NCI-H1417 treated with DMSO at 0.1 percent for 48 hours (cell line): ENCODE measurements at regions not wholly inside any gene's neighbourhood (a gene's known extent, or its start where the extent isn't known, plus 50 kb on each side); places are given as distances from the start of the nearest gene placed in this dataset.
"Not testable (repeated sequence)": the region's sequence is repeated elsewhere in the genome, so short reads cannot be mapped to it uniquely, and the experiment has no call there.

ENCODE experiments used
- DNase-seq: peaks from one replicate; lab custom pipeline; 2025; lab: John Stamatoyannopoulos, UW

DNA sequence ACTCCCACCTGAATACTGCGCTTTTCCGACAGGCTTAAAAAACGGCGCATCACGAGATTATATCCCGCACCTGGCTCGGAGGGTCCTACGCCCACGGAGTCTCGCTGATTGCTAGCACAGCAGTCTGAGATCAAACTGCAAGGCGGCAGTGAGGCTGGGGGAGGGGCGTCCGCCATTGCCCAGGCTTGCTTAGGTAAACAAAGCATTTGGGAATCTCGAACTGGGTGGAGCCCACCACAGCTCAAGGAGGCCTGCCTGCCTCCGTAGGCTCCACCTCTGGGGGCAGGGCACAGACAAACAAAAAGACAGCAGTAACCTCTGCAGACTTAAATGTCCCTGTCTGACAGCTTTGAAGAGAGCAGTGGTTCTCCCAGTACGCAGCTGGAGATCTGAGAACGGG is 976.2 kb upstream of the TMEFF2 start:
- DNase-seq: not testable (repeated sequence)

DNA sequence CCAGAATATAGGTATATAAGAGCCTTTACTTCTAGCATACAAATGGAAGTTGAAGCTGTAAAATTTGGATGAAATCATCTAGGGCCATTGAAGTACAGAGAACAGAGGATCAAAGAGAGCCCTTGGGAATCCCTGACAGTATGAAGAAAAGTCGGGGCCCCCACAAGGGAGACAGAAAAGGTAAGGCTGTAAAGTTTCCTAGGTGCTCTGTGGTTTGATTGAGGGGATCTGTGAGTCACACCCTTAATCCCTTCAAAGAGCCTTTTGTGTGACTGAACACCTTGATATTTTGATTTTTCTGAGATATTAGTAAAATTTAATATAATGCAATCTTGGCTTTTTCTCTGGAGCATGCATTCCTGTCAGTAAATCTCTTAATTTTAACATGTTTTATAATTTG is 961.7 kb upstream of the TMEFF2 start:
- DNase-seq: no peak

DNA sequence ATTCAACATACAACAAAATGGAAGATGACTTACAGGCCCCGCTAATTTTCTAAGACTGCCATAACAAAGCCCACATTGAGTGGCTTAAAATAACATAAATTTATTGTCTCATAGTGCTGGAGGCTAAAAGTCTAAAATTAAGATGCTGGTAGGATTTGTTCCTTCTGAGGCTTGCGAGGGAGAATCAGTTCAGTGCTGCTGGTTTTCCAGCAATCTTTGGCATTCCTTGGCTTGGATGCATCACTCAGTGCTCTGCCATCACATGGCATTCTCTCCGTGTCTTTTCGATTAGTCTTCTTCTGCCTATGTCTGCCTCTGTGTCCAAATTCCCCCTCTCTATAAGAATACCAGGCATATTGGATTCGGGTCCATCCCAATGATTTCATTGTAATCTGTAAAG is 959.3 kb upstream of the TMEFF2 start:
- no peak for DNase-seq

DNA sequence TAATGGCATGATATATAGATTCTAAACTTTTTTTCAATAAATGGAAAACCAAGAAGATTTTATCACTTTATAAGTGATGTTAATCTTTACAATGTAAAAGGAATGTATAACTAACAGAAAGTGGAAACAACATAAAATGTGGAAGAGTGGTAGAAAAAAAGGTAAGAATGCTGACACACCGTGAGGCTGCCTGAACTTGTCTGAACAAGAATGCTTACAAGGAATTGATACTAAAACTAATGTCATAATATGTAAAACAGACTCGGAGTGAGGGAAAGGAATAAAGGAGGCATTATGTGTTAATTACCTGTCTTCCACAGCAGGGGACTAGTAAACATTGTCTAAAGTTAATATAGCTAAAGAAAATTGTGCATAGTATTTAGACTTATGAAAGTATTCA is 958.8 kb upstream of the TMEFF2 start:
- DNase-seq: no peak

DNA sequence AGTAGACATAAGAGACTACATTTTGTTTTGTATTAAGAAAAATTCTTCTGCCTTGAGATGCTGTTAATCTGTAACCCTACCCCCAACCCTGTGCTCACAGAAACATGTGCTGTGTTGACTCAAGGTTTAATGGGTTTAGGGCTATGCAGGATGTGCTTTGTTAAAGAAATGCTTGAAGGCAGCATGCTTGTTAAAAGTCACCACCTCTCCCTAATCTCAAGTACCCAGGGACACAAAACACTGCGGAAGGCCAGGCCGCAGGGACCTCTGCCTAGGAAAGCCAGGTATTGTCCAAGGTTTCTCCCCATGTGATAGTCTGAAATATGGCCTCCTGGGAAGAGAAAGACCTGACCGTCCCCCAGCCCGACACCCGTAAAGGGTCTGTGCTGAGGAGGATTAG is 947.7 kb upstream of the TMEFF2 start:
- not testable (repeated sequence) for DNase-seq

DNA sequence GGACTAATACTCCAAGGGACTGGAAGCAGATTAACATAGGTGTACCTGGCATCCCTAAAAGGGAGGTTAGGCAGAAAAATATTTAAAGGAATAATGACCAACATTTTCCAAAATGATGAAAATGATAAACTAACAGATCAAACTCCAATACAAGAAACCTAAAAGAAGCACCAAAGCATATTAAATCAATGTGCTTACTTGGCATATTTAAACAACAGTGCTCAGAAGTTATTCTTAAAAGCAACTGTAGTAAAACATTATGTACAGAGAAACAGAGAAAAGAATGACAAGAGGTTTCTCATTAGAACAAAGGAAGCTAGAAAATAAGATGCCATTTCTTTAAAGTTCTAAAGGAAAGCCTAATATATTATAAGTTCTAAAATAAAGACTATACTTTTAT is 947.3 kb upstream of the TMEFF2 start:
- no peak for DNase-seq

DNA sequence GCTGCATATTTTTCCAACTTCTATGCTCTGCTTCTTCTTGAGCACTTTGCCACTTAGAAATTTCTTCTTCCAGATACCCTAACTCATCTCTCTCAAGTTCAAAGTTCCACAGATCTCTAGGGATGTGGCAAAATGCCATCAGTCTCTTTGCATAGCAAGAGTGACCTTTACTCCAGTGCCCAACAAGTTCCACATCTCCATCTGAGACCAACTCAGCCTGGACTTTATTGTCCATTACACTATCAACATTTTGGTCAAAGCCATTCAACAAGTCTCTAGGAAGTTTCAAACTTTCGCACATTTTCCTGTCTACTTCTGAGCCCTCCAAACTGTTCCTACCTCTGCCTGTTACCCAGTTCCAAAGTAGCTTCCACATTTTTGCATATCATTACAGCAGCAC is 946.2 kb upstream of the TMEFF2 start:
- not testable (repeated sequence) for DNase-seq

DNA sequence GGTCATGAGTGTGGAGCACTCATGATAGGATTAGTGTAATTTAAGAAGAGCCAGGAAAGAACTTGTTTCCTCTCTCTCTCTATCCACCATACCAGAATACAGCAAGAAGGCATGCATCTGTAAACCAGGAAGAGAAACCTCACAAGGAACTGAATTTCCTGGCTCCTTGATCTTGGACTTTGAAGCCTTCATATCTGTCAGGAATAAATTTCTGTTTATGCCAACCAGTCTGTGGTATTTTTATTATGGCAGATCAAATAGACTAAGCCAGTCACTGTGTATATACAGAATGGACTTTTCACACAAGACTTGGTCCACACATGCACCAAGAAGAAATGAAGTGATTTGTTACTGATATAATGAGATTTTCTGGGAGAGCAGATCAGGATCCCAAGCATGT is 930.1 kb upstream of the TMEFF2 start:
- DNase-seq: no peak

DNA sequence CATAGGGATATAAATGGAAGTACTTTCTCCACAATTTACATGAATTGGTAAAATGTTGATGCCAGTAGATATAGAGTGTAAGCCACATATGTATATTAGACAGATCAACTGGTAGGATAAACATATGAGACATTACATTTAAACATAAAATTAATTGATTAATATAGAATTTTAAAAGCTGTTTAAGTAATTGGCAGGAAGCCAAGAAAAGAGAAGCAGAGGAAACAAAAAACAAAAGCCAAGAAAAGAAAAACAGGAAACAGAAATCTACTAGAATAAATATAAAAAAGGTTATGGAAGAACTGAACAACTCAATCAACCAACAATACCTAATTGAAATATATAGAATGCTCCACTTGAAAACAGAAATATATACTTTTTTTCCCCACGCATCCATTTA is 920.1 kb upstream of the TMEFF2 start:
- DNase-seq: no peak

DNA sequence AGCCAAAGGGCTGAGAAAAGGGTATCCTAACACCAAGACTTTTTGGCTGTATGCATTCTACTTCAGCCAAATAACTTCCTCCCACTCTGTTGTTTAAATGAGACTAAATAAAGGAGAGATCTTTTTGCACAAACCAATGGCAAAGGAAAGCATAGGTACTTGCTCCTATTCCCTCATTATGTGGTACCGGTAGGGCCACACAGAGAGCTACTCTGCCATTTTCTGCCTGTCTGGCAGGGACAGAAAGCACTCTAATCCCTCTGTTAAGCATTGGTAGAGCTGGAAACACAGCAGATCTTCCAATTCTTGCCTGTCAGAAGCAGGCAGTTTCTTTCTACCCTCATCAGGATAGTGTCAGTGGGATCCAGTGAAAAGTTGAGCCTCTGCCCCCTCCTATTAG is 918.3 kb upstream of the TMEFF2 start:
- DNase-seq: no peak

DNA sequence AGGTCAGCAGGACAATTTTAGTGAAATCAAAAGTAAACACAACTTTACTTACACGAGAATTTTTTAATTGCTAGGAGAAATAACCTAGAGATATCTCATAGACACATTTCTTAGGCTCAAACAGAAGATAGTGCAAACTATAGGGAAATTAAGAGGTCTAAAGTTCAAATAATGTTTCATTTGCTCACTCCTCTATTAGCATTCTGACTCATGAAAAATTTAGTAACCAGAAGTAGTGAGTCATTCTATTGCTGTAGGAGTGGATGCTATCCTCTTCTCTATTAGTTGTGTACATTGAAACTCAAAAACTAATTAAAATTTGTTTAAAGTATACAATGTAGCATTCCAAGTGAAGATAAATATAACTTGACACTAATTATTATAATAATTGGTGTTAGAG is 908.3 kb upstream of the TMEFF2 start:
- DNase-seq: no peak

DNA sequence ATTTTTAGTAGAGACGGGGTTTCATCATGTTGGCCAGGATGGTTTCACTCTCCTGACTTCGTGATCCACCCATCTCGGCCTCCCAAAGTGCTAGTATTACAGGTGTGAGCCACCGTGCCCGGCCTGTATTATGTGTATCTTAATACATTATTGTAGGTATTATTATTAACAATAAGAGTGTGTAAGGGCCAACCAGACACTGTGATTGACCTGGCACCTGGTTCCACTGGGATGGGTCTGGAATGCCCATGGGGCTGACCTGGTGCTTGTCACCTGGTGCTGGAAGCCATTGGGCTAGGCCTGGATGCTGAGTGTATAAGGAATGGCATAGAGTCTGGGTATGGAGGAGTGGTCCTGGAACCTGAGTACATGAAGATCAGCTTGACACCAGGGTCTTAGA is 906.9 kb upstream of the TMEFF2 start:
- no peak for DNase-seq

DNA sequence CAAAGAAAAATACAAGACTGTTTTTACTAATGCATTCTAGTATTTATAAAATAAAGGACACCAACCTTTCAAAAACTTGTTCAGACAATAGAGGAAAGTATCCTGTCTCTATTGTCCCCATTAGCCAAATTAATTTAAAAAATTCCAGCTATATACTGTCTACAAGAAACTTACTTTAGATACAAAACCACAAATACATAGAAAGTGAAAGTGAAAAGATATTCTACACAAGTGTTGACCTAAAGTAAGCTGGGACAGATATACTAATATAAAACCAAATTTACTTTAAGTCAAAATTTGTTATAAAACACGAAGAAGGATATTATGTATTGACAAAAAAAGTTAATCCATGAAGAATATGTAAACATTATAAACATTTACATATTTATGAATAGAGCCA is 893.3 kb upstream of the TMEFF2 start:
- no peak for DNase-seq

DNA sequence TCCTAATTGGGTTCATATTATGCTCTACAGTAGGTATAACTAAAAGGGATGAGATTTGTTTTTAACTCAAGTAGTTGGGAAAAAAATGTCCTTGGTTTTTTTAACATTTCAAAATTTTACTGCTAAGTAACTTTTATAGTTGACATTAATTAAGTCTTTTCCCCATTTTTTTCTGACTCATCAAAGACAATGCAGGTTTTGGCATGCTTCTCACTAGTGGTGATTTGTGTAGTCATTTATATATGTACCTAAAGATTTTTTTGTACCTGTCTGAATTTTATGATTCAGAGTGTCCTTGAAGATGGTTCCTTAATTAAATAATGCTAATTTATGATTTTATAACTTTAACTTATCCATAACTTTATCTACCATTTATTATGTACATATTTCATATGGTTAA is 882.3 kb upstream of the TMEFF2 start:
- DNase-seq: no peak

DNA sequence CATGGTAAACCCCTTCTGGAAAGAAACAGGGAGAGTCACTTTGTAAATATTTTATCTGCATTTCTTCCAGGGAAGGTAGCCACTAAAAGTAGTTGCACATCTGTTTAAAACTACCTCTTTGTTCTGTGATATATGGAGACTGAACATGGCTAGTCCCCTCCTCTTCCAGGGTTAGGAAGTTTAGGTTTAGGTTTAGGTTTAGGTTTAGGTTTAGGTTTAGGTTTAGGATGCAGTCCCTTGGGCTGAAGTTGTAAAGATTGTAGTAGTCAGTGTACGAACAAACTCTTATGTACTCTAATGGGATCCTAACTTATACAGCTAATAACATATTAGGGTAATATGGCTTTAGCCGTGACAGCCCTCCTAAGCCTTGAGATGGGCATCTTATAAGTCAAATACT is 880.2 kb upstream of the TMEFF2 start:
- no peak for DNase-seq

DNA sequence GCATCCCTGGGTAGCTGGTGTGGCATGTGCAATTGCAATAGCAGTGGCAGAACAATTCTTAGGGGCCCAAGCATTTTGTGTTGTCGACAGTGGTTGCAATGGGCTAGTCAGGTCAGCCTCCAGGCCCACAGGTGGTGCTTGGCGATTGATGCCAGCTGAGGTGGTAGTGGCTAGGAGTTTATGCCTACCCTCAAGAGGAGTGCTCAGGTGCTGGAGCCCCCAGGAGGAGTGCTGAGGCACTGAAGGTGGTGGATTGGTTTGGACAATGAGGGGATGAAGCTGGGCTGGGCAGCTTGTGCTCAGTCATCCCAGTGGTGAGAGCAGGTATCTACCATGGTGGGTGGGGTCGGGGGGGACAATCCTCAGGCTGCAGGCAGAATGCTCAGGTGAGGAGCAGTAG is 877.9 kb upstream of the TMEFF2 start:
- no peak for DNase-seq

DNA sequence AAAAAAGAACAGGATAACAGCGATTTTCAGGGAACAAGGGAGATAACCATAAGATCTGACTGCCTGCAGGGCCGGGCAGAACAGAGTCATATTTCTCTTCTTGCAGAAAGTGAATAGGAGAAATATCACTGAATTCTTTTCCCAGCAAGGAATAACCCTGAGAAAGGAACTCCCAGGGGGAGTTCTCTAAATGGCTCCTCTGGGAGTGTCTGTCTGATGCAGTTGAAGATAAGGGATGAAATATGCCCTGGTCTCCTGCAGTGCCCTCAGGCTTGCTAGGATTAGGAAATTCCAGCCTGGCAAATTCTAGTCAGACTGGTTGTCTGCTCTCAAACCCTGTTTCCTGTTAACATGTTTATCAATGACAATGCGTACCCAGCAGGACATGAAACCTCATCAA is 830.8 kb upstream of the TMEFF2 start:
- DNase-seq: not testable (repeated sequence)

DNA sequence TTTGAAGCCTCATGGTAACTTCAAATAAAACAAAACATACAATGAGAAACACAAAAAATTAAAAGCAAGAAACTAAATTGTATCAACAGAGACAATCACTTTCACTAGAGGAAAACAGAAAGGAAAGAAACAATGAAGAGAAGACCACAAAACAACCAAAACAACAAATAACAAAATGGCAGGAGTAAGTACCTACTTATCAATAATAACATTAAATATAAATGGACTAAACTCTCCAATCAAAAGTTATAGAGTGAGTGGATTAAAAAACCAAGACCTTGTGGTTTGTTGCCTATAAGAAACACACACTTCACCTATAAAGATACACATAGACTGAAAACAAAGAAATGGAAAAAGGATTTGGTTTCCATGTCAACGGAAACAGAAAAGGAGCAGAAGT is 830.1 kb upstream of the TMEFF2 start:
- no peak for DNase-seq

DNA sequence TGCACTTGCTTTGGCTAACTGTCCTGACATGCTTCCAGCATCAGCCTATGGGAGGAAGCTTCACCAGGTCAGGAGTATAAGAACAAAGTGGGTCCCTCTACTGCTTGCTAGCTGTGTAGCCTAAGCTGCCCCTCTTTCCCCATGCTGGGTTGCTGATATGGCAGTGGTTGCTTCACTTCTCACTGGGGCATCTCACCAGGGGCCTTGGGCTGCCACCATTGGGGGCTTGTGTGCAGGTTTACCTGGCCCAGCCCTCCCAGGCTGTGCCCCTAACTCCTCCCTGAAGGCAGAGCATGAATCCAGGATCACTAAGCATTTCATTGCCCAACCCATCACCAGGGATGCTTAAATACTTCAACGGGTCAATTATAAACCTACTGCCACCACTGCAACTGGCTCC is 817.1 kb upstream of the TMEFF2 start:
- no peak for DNase-seq

DNA sequence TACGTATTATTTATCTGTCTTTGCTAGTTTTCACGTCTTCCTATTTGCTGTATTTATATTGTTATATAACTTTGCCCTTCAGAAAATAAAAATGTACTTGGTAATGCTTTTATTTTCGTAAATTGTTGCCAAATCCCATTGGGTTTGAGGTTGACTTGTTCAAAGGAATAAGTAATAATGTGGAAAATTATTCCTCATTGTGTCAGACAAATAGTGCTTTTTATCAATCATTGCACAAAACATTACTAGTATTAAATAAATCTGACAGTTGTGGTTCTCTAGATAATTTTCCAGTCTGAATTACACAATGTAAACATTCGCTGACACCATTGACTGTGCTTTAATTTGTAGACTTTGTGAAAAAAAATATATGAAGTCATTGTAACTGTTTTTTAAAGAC is 798.3 kb upstream of the TMEFF2 start:
- no peak for DNase-seq

DNA sequence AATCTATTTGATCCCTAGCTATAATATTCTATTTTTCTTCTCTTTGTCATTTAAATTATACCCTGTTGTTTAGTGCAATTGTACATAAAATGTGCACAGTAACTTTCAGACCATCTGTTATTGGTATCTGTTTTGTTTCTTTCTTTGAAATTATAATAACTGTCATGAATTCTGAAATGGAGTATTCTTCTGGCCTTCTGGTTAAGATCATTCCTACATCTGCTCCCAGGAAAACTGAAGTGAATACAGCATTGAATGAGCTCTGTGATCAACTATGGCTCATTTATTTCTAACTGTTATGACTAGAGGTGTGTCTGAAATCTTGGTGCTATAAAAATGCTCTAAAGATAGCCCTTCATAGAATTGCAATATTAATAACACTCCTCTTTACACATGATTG is 788.4 kb upstream of the TMEFF2 start:
- DNase-seq: no peak

DNA sequence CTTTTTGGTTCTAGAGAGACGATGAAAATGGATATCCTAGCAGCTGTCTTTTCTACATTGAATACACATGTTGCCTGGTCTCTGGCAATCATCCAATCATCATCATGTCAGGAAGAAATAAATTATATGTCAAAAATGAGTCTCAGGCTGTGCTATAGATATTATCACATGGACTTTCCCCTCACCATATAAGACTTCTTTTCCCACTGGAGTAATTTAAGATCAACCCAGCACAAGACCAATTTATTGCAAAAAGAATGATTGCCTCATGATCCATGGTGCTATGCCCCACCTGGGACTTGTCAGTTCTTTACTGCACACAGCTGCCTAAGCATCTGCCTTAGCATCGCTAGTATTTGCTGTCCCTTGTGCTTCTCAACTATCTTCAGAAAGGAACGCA is 783.7 kb upstream of the TMEFF2 start:
- DNase-seq: peak; percentile 40

DNA sequence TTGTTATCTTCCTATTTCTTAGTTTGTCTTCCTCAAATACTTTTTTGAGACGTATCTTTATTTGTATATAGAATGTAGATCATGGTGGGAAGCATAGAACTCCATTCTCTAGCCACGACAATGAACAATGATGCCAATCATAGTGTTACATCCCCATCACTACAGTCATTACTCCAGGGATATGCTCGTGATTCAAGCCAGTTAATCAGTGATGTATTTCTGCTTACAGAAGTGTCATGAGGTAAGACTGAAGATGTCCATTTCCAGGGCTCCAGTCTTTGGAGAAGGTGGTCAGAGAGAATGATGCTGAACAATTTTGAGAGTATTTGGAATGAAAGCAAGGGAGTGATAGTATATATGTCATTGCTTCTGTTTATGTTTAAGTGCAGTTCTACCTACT is 777.2 kb upstream of the TMEFF2 start:
- no peak for DNase-seq

DNA sequence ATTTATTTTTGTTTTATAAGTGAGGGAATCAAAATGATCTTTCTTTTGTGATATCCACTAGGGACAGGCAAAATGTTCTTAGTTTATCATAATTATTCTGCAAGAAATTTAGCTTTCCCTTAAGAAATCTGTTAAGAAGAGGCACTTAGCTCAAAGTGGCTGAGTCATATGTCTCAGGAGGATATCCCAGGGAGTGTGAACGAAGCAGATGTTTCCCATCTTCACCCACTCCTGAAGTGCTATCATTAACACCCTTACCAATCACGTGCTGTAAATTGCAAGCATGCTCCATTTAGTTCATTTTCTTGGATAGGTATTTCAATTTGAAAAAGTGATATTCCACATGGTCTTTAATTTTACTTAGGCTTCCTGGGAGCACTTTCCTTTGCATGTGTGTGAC is 774.3 kb upstream of the TMEFF2 start:
- no peak for DNase-seq

DNA sequence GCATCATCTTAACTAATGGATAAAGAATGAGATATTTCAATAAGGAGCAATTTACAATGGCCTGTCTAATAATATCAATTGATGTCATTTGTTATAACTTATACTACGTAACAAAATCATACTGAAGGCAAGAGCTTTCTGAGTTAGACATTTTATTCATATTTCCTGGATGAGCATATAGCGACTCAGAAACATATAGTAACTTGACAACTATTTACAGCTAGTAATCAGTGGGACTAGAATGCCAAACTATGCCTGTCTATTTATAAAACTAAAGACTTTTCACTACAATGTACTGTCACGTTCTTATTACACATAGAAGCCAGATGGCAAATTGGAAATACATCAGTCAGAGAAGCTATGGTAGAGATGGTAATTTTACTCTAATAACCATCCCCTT is 766.2 kb upstream of the TMEFF2 start:
- no peak for DNase-seq
